Spleen (tissue), 11 donors: ENCODE measurements at regions not wholly inside any gene's neighbourhood (a gene's known extent, or its start where the extent isn't known, plus 50 kb on each side); places are given as distances from the start of the nearest gene placed in this dataset.

Experiments
- DNase-seq: peaks from one replicate; pipeline ENCODE4 v3.0.0-alpha.2; 2020
- H3K27ac ChIP-seq, 8 donors: fragments of 200-600 bp; sonication (generic) in 7 of 8; 1 replicate in 4 of 8; 2 replicates in 4 of 8; pipeline versions ENCODE4 v1.5.0 to v1.8.0; 2016 to 2021; ENCODE audit warnings: inconsistent platforms in 4 of 8, mild to moderate bottlenecking in 4 of 8, moderate library complexity in 1 of 8
- H3K27me3 ChIP-seq, 7 donors: fragments of 200-600 bp; sonication (generic) in 6 of 7; replicated peaks in 1 of 7; 1 replicate in 4 of 7; 2 replicates in 3 of 7; pipeline versions ENCODE4 v1.5.0 to v1.8.0; 2016 to 2021; ENCODE audit warnings: inconsistent platforms in 3 of 7, mild to moderate bottlenecking in 1 of 7
- H3K36me3 ChIP-seq, 6 donors: fragments of 200-600 bp; sonication (generic) in 5 of 6; 1 replicate in 4 of 6; 2 replicates in 2 of 6; pipeline versions ENCODE4 v1.5.0 to v1.8.0; 2016 to 2021; ENCODE audit warnings: inconsistent platforms in 2 of 6
- H3K4me1 ChIP-seq, 6 donors: fragments of 200-600 bp; sonication (generic) in 5 of 6; 1 replicate in 3 of 6; 2 replicates in 3 of 6; pipeline versions ENCODE4 v1.5.0 to v1.8.0; 2016 to 2021; ENCODE audit warnings: inconsistent platforms in 3 of 6
- H3K4me3 ChIP-seq, 8 donors: fragments of 200-600 bp; sonication (generic) in 7 of 8; 1 replicate in 4 of 8; 2 replicates in 4 of 8; pipeline versions ENCODE4 v1.5.0 to v1.8.0; 2016 to 2021; ENCODE audit warnings: inconsistent platforms in 4 of 8, mild to moderate bottlenecking in 4 of 8, moderate library complexity in 2 of 8
- H3K9me3 ChIP-seq, 8 donors: fragments of 200-600 bp; sonication (generic) in 7 of 8; 1 replicate in 4 of 8; 2 replicates in 4 of 8; pipeline versions ENCODE4 v1.5.0 to v1.8.0; 2016 to 2021; ENCODE audit warnings: inconsistent platforms in 4 of 8
- POLR2A ChIP-seq, 3 donors: fragments of 450-650 bp; IDR thresholded peaks; one replicate each; pipeline ENCODE4 v1.5.1; 2017; ENCODE audit warnings: antibody characterized with exemption in 3 of 3, mild to moderate bottlenecking in 1 of 3
- POLR2AphosphoS5 ChIP-seq, 3 donors: sonication (generic); formaldehyde crosslinking; IDR thresholded peaks; one replicate each; pipeline ENCODE4 v1.5.1; 2017; ENCODE audit warnings: antibody characterized with exemption in 3 of 3
- WGBS, 5 donors: extraction: QIAGEN DNeasy Blood & Tissue Kit in 3 of 5; methylation state at CpG; one replicate each; pipeline versions ENCODE4 v1.1.5 to v1.1.7; 2013 to 2018; 5-methylcytosine and 5-hydroxymethylcytosine counted together
- intact Hi-C: fragments of 100-400 bp; cut with DNase I; formaldehyde crosslinking; loops from one replicate; pipeline ENCODE4 v1.15.0; 2023; ENCODE audit warnings: low total_unique reads
- TF ChIP-seq, protein P1 (sequence below), 11 experiments: fragments of 200-600 bp in 7 of 11; fragments of 450-650 bp in 4 of 11; sonication (generic) in 4 of 11; IDR thresholded peaks in 8 of 11; conservative IDR thresholded peaks in 3 of 11; 1 replicate in 7 of 11; 2 replicates in 4 of 11; pipeline versions ENCODE4 v1.4.0 to v1.8.0; 2016 to 2021; ENCODE audit warnings: antibody characterized with exemption in 11 of 11, inconsistent platforms in 4 of 11, mild to moderate bottlenecking in 1 of 11
- donor health status: healthy with polysubstance abuse.
- donor health status: DM: no; HTN: no; CAD: no; lungs with moderate emphysema.
- donor health status: DM: no; HTN: no; CAD: no.
- donor health status: Bipolar disorder and iron deficiency.
- donor health status: healthy.
- donor health status: DM: no; HTN: no; CAD: no.
- donor health status: DM: yes; HTN: yes; CAD: no.

DNA sequence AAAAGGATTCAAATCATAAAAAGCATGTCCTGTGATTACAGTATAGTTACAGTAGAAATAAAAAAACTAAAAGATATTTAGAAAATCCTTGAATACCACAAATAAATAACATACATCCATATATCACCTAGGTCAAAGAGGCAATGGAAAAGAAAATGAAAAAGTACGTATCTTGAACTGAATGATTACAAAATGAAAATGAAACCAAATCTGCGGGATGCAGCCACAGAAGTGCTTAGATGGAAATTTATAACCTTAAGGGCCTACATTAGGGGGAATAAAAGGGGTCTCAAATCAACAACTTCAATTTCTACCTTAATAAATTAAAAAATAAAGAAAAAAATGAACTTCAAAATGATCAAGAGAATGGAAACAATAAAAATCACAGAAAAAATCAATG is 879.0 kb upstream of the CELF2 start:
- Histone ChIP-seq H3K4me3 (peak overlapping the region in 5 of 8 donors; percentile 5 to 41 (median 16)), H3K27ac (no peak overlapping the region), H3K4me1 (peaks cover 0 to 6% (median 1%) of the 10 kb centered on the region in 6 donors), H3K36me3 (no peaks in the 10 kb centered on the region), H3K27me3 (no peaks in the 10 kb centered on the region), H3K9me3 (no peaks in the 10 kb centered on the region)
- TF ChIP-seq POLR2AphosphoS5 (IDR thresholded peaks at IDR 0.05) = no peak
- no peak for TF ChIP-seq POLR2A (IDR thresholded peaks at IDR 0.05)
- TF ChIP-seq, protein P1, sequence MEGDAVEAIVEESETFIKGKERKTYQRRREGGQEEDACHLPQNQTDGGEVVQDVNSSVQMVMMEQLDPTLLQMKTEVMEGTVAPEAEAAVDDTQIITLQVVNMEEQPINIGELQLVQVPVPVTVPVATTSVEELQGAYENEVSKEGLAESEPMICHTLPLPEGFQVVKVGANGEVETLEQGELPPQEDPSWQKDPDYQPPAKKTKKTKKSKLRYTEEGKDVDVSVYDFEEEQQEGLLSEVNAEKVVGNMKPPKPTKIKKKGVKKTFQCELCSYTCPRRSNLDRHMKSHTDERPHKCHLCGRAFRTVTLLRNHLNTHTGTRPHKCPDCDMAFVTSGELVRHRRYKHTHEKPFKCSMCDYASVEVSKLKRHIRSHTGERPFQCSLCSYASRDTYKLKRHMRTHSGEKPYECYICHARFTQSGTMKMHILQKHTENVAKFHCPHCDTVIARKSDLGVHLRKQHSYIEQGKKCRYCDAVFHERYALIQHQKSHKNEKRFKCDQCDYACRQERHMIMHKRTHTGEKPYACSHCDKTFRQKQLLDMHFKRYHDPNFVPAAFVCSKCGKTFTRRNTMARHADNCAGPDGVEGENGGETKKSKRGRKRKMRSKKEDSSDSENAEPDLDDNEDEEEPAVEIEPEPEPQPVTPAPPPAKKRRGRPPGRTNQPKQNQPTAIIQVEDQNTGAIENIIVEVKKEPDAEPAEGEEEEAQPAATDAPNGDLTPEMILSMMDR (IDR thresholded peaks at IDR 0.05 in 8 of 11, conservative IDR thresholded peaks at IDR 0.05 in 3 of 11) = no peak
- intact Hi-C loops = no loop called here
- DNase-seq = no peak
- 12 to 29% (median 18%) methylated on average over 2 of the region's 2 CpGs for WGBS, 5 donors

GRCh38 chr10:10141782-10142382 is 875.8 kb upstream of the CELF2 start:
- WGBS, 5 donors = 71 to 77% (median 74%) methylated on average over 4 of the region's 4 CpGs
- Histone ChIP-seq H3K27ac (no peak overlapping the region), H3K27me3 (no peaks in the 10 kb centered on the region), H3K4me3 (no peak overlapping the region), H3K4me1 (peaks cover 0 to 6% (median 1%) of the 10 kb centered on the region in 6 donors), H3K9me3 (no peaks in the 10 kb centered on the region), H3K36me3 (no peaks in the 10 kb centered on the region)
- intact Hi-C loops = no loop called here
- no peak for DNase-seq
- TF ChIP-seq, protein P1 (IDR thresholded peaks at IDR 0.05 in 8 of 11, conservative IDR thresholded peaks at IDR 0.05 in 3 of 11) = no peak
- TF ChIP-seq POLR2AphosphoS5 (IDR thresholded peaks at IDR 0.05) (no peak), POLR2A (IDR thresholded peaks at IDR 0.05) (no peak)

DNA sequence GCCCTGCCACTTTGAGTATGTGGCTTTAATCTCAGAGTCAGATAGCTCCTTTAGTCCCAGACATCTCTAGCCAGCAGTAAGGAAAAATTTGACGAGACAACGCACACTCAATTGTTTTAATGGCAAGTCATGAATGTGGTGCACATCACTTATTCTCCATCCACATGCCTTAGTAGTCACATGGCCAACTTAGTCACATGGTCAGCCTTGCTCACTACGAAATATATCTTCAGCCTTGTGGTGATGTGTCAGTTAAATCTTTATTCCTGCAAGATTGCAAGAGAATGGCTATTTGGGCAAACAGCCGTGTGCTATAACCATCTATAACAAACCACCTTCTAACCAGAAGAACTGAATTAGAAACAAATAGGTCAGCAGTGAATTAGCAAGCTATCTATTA is 871.1 kb upstream of the CELF2 start:
- H3K27me3 ChIP-seq = no peaks in the 10 kb centered on the region
- intact Hi-C loops = no loop called here
- 74 to 87% (median 85%) methylated on average over 4 of the region's 4 CpGs for WGBS, 5 donors

GRCh38 chr10:10149899-10150298 is 867.8 kb upstream of the CELF2 start:
- 38 to 92% (median 81%) methylated on average over 1 of the region's 1 CpG for WGBS, 5 donors
- intact Hi-C loops = no loop called here

More for the DNA sequence above, 871.1 kb upstream of the CELF2 start:
- H3K36me3 ChIP-seq = no peaks in the 10 kb centered on the region
- TF ChIP-seq, protein P1 (IDR thresholded peaks at IDR 0.05 in 8 of 11, conservative IDR thresholded peaks at IDR 0.05 in 3 of 11) = no peak
- TF ChIP-seq POLR2A (IDR thresholded peaks at IDR 0.05) (no peak), POLR2AphosphoS5 (IDR thresholded peaks at IDR 0.05) (no peak)
- H3K4me1 ChIP-seq = no peaks in the 10 kb centered on the region
- H3K9me3 ChIP-seq = no peaks in the 10 kb centered on the region
- no peak overlapping the region for H3K27ac ChIP-seq
- no peak for DNase-seq
- no peak overlapping the region for H3K4me3 ChIP-seq

More at GRCh38 chr10:10149899-10150298, 867.8 kb upstream of the CELF2 start:
- DNase-seq = no peak
- Histone ChIP-seq H3K9me3 (no peaks in the 10 kb centered on the region), H3K36me3 (no peaks in the 10 kb centered on the region), H3K4me3 (no peak overlapping the region), H3K4me1 (no peaks in the 10 kb centered on the region), H3K27me3 (no peaks in the 10 kb centered on the region), H3K27ac (no peak overlapping the region)
- TF ChIP-seq, protein P1 (IDR thresholded peaks at IDR 0.05 in 8 of 11, conservative IDR thresholded peaks at IDR 0.05 in 3 of 11) = no peak
- TF ChIP-seq POLR2AphosphoS5 (IDR thresholded peaks at IDR 0.05) (no peak), POLR2A (IDR thresholded peaks at IDR 0.05) (no peak)
